Memory B cell (primary cell): ENCODE measurements at regions not wholly inside any gene's neighbourhood (a gene's known extent, or its start where the extent isn't known, plus 50 kb on each side); places are given as distances from the start of the nearest gene placed in this dataset.

Source experiments
- ATAC-seq: fragments of 150-1000 bp; cut with Tn5 transposase; 2 replicates; pipeline ENCODE4 v1.10.0; 2021; ENCODE audit warnings: low read depth, mild to moderate bottlenecking, moderate library complexity
- DNase-seq, 2 donors: peaks; one replicate each; pipeline ENCODE4 v3.0.0; 2022; ENCODE audit warnings: low spot score in 2 of 2
- H3K27ac Mint-ChIP-seq: one replicate; pipeline ENCODE4 v1.8.0; 2022; ENCODE audit warnings: mild to moderate bottlenecking, moderate library complexity, mixed read lengths
- H3K27me3 Mint-ChIP-seq: one replicate; pipeline ENCODE4 v1.8.0; 2022; ENCODE audit warnings: mixed read lengths
- H3K36me3 Mint-ChIP-seq: one replicate; pipeline ENCODE4 v1.8.0; 2022; ENCODE audit warnings: mild to moderate bottlenecking, mixed read lengths
- H3K4me1 Mint-ChIP-seq: one replicate; pipeline ENCODE4 v1.8.0; 2022; ENCODE audit warnings: mixed read lengths
- H3K4me3 Mint-ChIP-seq: one replicate; pipeline ENCODE4 v1.8.0; 2022; ENCODE audit warnings: mild to moderate bottlenecking, moderate library complexity, mixed read lengths
- H3K9me3 Mint-ChIP-seq: one replicate; pipeline ENCODE4 v1.8.0; 2022; ENCODE audit warnings: mixed read lengths

GRCh38 chr6:135109761-135110160 lies 55.1 kb upstream of the HBS1L start:
- no peak for ATAC-seq

DNA sequence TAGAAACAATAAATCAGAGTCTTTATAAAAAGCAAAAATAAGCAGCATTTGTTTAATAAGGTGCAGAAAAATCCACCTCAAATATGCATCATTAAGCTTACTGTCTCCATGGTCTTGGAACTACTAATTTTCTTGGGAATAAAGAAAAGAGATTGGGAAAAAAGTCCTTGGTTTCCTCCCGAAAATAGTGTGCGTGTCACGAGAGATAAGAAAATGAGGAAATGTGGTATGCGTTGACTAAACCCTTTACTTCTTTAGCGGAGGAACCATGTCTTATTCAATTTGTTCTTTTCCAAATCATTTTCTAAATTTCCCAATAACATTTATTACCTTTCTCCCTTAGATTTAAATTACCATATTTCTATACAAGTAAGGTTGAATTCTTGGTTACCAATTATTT lies 54.1 kb upstream of the HBS1L start:
- ATAC-seq (no peak), DNase-seq (no peak)
- Mint-ChIP-seq H3K4me3 (no peak overlapping the region), H3K27me3 (peaks cover 3% of the 10 kb centered on the region), H3K27ac (no peak overlapping the region), H3K4me1 (no peaks in the 10 kb centered on the region), H3K36me3 (no peaks in the 10 kb centered on the region), H3K9me3 (no peaks in the 10 kb centered on the region)

More at GRCh38 chr6:135109761-135110160, 55.1 kb upstream of the HBS1L start:
- DNase-seq: no peak
- Mint-ChIP-seq H3K4me3 (no peak overlapping the region), H3K9me3 (no peaks in the 10 kb centered on the region), H3K36me3 (no peaks in the 10 kb centered on the region), H3K4me1 (peaks cover 2% of the 10 kb centered on the region), H3K27ac (no peak overlapping the region), H3K27me3 (peaks cover 5% of the 10 kb centered on the region)

- Mint-ChIP-seq H3K4me1 (no peaks in the 10 kb centered on the region), H3K4me3 (no peak overlapping the region), H3K9me3 (no peaks in the 10 kb centered on the region), H3K27ac (no peak overlapping the region), H3K27me3 (peaks cover 3% of the 10 kb centered on the region), H3K36me3 (no peaks in the 10 kb centered on the region)
- ATAC-seq (no peak), DNase-seq (no peak)
Observed at GRCh38 chr6:135106611-135107010, 52.0 kb upstream of the HBS1L start.

GRCh38 chr6:135105710-135106109 lies 51.1 kb upstream of the HBS1L start:
- ATAC-seq: no peak
- Mint-ChIP-seq H3K27ac (no peak overlapping the region), H3K4me1 (no peaks in the 10 kb centered on the region), H3K36me3 (no peaks in the 10 kb centered on the region), H3K4me3 (no peak overlapping the region), H3K27me3 (peaks cover 3% of the 10 kb centered on the region), H3K9me3 (no peaks in the 10 kb centered on the region)
- DNase-seq: no peak

GRCh38 chr6:135105299-135105698 lies 50.7 kb upstream of the HBS1L start:
- ATAC-seq: no peak
- Mint-ChIP-seq H3K27me3 (peaks cover 3% of the 10 kb centered on the region), H3K4me1 (no peaks in the 10 kb centered on the region), H3K9me3 (no peaks in the 10 kb centered on the region), H3K4me3 (no peak overlapping the region), H3K36me3 (no peaks in the 10 kb centered on the region), H3K27ac (no peak overlapping the region)
- no peak for DNase-seq
